T-helper 1 cell treated with Interleukin-12 subunit alpha and Interleukin-12 subunit beta and Interleukin-4 antibody, amounts not matched to agents 30 μg/mL and 1 μg/mL, for 36 hours (primary cell): ENCODE measurements at regions not wholly inside any gene's neighbourhood (a gene's known extent, or its start where the extent isn't known, plus 50 kb on each side); places are given as distances from the start of the nearest gene placed in this dataset.

Source experiments
- H3K27ac Mint-ChIP-seq: one replicate; pipeline ENCODE4 v1.8.0; 2021; ENCODE audit warnings: mild to moderate bottlenecking, mixed read lengths
- H3K27me3 Mint-ChIP-seq: one replicate; pipeline ENCODE4 v1.8.0; 2021; ENCODE audit warnings: low read depth, mixed read lengths
- H3K36me3 Mint-ChIP-seq: one replicate; pipeline ENCODE4 v1.8.0; 2021; ENCODE audit warnings: low read depth, mixed read lengths
- H3K4me1 Mint-ChIP-seq: one replicate; pipeline ENCODE4 v1.8.0; 2021; ENCODE audit warnings: low read depth, mixed read lengths
- H3K4me3 Mint-ChIP-seq: one replicate; pipeline ENCODE4 v1.8.0; 2021; ENCODE audit warnings: mild to moderate bottlenecking, moderate library complexity, mixed read lengths
- H3K9me3 Mint-ChIP-seq: one replicate; pipeline ENCODE4 v1.8.0; 2021; ENCODE audit warnings: mixed read lengths

DNA sequence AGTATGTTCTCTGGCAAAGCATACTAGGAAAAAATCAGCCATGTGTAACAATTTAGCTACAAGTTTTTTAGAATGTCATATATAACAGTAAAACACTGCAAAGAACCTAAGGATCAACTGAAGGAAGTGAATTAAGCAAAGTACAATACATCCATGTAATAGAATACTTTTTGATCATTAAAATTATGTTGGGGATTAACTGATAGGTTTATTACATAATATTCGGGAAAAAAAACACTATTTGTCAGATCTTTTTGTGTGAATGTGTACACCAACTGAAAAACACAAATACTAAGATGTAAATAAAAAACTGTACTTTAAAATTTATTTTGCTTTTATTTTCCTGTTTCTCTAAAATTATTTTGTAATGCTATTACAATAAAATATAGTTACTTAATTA lies 185.5 kb upstream of the DYNLRB2 start:
- no peaks in the 10 kb centered on the region for H3K9me3 Mint-ChIP-seq
- H3K4me3 Mint-ChIP-seq = no peak overlapping the region
- H3K36me3 Mint-ChIP-seq = no peaks in the 10 kb centered on the region
- no peak overlapping the region for H3K27ac Mint-ChIP-seq
- no peaks in the 10 kb centered on the region for H3K4me1 Mint-ChIP-seq
- no peaks in the 10 kb centered on the region for H3K27me3 Mint-ChIP-seq

DNA sequence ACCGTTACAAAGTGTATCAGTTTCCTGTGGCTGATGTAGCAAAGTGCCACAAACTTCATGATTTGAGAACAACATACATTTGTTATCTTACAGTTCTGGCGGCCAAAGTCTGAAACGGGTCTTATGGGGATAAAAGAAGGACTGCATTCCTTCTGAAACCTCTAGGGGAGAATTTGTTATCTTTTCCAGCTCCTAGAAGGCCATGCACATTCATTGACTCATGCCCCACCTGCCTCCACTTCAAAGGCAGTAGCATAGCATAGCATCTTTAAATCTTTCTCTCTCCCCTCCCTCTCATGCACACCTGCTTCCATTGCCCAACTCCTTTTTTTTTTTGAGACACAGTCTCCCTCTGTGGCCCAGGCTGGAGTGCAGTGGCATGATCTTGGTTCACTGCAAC lies 190.7 kb upstream of the DYNLRB2 start:
- H3K27ac Mint-ChIP-seq = no peak overlapping the region
- no peaks in the 10 kb centered on the region for H3K27me3 Mint-ChIP-seq
- H3K4me1 Mint-ChIP-seq = no peaks in the 10 kb centered on the region
- no peaks in the 10 kb centered on the region for H3K9me3 Mint-ChIP-seq
- no peaks in the 10 kb centered on the region for H3K36me3 Mint-ChIP-seq
- H3K4me3 Mint-ChIP-seq = no peak overlapping the region

DNA sequence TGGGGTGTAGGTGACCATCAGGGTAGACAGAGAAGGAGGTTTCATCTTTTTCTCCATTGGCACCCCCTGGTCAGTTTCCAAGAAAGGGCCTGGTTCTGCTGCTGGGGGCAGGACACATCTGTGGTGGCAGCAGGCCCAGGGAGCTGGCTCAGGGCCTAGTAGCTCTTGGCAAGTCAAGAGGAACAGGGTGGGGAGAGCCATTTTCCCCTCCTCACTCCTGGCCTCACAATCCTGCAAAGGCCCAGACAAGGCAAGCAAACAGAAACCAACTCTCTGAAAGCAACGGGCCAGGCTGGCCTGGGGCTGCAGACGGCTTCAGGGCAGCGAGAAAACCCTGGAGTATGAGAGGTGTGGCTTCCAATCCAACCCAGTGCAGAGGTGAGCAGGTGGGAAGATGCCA lies 192.9 kb upstream of the DYNLRB2 start:
- Mint-ChIP-seq H3K27me3 (no peaks in the 10 kb centered on the region), H3K9me3 (no peaks in the 10 kb centered on the region), H3K27ac (no peak overlapping the region), H3K36me3 (no peaks in the 10 kb centered on the region), H3K4me3 (no peak overlapping the region), H3K4me1 (no peaks in the 10 kb centered on the region)

DNA sequence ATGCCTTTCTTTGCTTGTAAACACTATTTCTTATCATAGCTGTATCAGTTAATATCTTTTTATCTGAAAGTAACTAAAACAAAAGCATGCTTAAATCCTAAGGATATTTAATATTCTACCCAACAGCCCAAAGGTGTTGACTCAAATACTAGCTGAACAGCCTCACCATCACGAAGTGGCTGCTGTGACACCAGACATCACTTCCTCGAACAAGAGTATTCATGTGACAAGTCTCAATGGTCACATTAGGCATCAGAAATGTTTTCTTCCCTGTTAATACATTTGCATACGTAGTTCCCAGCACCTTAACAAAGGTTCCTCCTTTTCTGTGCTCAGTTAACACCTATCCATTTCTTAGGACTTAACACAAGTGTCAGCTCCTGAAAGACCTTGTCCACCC lies 193.8 kb upstream of the DYNLRB2 start:
- no peaks in the 10 kb centered on the region for H3K27me3 Mint-ChIP-seq
- no peak overlapping the region for H3K4me3 Mint-ChIP-seq
- no peaks in the 10 kb centered on the region for H3K9me3 Mint-ChIP-seq
- H3K4me1 Mint-ChIP-seq = no peaks in the 10 kb centered on the region
- no peak overlapping the region for H3K27ac Mint-ChIP-seq
- H3K36me3 Mint-ChIP-seq = no peaks in the 10 kb centered on the region

DNA sequence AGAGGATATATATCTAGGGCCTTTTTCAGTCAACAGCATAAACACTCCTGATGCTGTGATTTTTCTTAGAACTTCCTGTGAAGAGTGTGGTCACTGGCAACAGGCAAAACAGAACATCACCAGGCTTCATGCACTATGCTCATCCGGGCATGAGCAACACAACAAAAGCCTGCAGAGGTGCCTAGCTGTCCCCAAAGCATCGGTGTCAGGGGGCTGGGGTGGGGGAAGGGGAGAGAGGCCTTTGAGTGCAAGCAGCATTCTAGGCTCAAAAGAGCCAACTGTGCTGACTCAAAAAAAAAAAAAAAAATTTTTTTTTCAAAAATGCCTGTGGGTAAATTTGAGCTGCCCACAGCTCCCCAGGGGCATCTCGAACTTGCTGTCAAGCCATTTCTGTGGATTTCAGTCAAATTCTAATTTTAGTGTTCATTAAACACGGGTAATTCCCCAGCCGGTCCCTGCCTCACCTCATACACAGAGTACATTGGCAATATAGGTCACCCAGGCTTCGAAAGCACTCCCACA lies 194.6 kb upstream of the DYNLRB2 start:
- H3K4me3 Mint-ChIP-seq = no peak overlapping the region
- H3K27ac Mint-ChIP-seq = no peak overlapping the region
- H3K9me3 Mint-ChIP-seq = no peaks in the 10 kb centered on the region
- no peaks in the 10 kb centered on the region for H3K4me1 Mint-ChIP-seq
- H3K27me3 Mint-ChIP-seq = no peaks in the 10 kb centered on the region
- H3K36me3 Mint-ChIP-seq = no peaks in the 10 kb centered on the region

DNA sequence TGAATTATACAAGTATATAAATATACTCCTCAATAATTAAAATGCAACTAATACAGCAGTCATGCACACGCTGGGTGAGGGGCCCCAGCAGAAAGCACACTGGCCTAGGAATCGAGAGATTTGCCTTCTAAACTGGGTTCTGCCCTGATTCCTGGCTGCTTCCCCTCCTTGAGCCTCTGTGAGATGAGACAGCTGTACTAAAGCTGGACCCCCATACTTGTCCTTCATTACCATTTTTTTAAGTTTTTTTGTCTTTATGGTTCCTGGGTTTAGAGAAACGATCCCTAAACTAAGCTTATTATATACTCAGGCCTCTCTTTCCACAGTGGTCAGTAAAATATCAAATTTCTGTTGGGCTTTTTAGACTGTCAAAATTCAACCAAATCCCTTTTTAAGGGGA lies 195.1 kb upstream of the DYNLRB2 start:
- H3K27ac Mint-ChIP-seq = no peak overlapping the region
- no peaks in the 10 kb centered on the region for H3K9me3 Mint-ChIP-seq
- H3K4me3 Mint-ChIP-seq = no peak overlapping the region
- no peaks in the 10 kb centered on the region for H3K27me3 Mint-ChIP-seq
- H3K36me3 Mint-ChIP-seq = no peaks in the 10 kb centered on the region
- no peaks in the 10 kb centered on the region for H3K4me1 Mint-ChIP-seq

DNA sequence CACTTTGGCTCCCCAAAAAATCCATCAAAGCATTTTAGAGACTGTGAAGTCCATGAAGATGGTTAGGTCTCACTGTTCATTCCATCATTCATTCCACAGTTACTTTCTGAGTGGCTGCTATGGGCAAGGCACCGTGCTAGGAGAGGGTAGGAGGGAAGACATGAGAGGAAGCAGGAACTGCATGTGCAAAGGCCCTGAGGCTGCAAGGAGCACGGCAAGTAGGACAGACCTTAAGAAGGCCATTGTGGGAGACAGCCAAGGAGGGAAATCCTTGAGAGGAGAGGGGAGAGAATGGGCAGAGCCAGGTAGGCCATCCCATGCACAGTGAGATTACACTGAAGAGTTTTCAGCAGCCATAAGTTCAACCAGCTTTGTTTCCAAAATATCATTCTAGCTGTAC lies 196.2 kb upstream of the DYNLRB2 start:
- Mint-ChIP-seq H3K4me3 (no peak overlapping the region), H3K27me3 (no peaks in the 10 kb centered on the region), H3K36me3 (no peaks in the 10 kb centered on the region), H3K9me3 (no peaks in the 10 kb centered on the region), H3K27ac (no peak overlapping the region), H3K4me1 (no peaks in the 10 kb centered on the region)

DNA sequence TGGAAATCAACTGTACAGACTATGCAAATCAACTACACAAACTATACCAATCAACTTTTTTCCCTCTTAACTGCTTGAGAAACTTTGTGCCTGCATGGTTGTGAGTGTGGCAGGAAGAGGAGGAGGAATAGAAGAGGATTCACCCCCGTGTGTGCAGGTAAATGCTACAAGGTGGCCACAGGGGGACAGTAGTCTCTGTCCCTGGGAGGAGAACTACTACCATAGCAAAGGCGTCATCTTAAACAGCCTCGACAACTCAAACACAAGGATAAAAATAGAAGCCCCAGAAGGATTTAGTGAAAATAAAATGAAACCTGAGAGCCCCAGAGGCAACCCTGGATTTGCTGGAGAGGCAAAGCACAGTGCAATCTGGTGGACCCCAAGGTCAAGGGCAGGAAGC lies 199.5 kb upstream of the DYNLRB2 start:
- Mint-ChIP-seq H3K27ac (no peak overlapping the region), H3K9me3 (no peaks in the 10 kb centered on the region), H3K27me3 (no peaks in the 10 kb centered on the region), H3K4me1 (no peaks in the 10 kb centered on the region), H3K36me3 (no peaks in the 10 kb centered on the region), H3K4me3 (no peak overlapping the region)

DNA sequence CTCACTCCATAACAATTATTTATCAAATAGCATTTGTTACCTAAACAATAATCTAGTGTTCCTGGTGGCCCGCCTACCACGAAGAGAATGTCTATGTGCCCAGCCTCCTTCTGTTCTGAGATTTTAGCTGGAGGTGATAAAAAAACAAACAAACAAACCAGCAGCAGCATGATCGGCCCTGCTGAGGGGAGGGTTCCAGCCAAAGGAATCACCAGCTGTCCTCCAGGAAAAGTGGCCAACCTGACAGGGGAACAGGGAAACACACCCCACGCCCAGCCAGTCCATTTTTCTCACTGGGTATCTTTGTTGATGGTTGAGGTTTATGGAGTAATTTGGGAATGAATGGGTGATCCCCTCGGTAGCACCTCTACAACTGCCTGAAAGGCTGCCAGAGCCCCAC lies 203.0 kb upstream of the DYNLRB2 start:
- Mint-ChIP-seq H3K27ac (no peak overlapping the region), H3K27me3 (no peaks in the 10 kb centered on the region), H3K4me1 (no peaks in the 10 kb centered on the region), H3K4me3 (no peak overlapping the region), H3K9me3 (no peaks in the 10 kb centered on the region), H3K36me3 (no peaks in the 10 kb centered on the region)

DNA sequence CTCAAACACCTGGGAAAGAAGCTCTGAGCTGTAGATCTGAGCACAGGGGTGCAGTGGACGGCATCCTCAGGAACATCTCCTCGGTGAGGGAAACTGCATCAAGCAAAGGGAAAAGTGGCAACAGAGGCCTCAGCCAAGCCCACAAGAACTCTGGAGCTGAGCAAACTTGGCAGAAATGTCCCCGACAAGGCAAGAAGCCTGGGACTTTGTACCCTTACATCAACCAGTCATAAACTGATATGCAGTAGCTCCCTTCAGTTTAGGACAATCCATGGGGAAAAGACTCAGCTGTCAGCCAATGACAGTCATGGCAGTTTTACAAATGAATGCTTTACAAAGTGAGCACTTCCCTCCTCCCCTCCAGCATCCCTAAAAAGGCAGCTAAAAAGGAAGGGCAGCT lies 210.0 kb upstream of the DYNLRB2 start:
- H3K27me3 Mint-ChIP-seq = peaks cover 5% of the 10 kb centered on the region
- H3K9me3 Mint-ChIP-seq = no peaks in the 10 kb centered on the region
- no peaks in the 10 kb centered on the region for H3K4me1 Mint-ChIP-seq
- H3K27ac Mint-ChIP-seq = no peak overlapping the region
- H3K36me3 Mint-ChIP-seq = no peaks in the 10 kb centered on the region
- no peak overlapping the region for H3K4me3 Mint-ChIP-seq

DNA sequence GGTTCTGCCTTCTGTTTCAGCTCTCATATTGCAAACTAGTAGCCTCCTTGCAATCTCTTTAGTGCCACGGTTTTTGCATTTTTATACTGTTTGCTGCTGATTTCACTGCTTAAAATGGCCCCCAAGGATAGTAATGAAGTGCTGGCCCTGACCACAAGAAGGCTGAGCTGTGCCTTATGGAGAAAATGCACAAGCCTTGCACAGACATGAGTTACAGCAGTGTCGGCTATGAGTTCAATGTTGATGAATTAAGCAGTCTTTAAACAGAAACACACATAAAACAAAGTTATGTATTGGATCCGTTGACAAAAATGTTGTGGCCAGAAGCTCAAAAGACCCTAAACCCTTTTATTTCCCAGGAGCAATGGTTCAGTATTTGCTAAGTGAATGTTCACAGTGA lies 210.6 kb upstream of the DYNLRB2 start:
- no peak overlapping the region for H3K27ac Mint-ChIP-seq
- peaks cover 5% of the 10 kb centered on the region for H3K27me3 Mint-ChIP-seq
- no peaks in the 10 kb centered on the region for H3K9me3 Mint-ChIP-seq
- H3K4me3 Mint-ChIP-seq = no peak overlapping the region
- H3K36me3 Mint-ChIP-seq = no peaks in the 10 kb centered on the region
- H3K4me1 Mint-ChIP-seq = no peaks in the 10 kb centered on the region

DNA sequence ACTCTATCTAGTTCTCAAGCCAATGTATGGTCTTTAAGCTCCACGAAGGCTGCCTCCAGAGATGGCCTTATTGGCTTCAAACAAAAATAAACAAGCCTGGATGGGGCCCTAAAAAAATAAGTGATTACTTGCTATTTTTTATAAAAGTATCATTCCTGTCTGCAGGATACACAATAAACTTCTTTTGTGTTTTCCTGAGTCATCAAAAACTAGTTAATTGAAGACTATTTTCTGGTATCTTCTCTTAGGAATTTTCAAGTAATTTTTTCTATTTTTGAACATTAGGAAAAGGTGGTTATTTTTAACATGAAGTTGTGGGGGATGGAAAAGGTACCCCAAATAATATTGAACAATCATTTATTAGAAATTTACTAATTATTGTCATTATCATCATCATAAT lies 213.1 kb upstream of the DYNLRB2 start:
- Mint-ChIP-seq H3K27ac (no peak overlapping the region), H3K4me1 (no peaks in the 10 kb centered on the region), H3K36me3 (no peaks in the 10 kb centered on the region), H3K4me3 (no peak overlapping the region), H3K27me3 (peaks cover 12% of the 10 kb centered on the region), H3K9me3 (no peaks in the 10 kb centered on the region)

DNA sequence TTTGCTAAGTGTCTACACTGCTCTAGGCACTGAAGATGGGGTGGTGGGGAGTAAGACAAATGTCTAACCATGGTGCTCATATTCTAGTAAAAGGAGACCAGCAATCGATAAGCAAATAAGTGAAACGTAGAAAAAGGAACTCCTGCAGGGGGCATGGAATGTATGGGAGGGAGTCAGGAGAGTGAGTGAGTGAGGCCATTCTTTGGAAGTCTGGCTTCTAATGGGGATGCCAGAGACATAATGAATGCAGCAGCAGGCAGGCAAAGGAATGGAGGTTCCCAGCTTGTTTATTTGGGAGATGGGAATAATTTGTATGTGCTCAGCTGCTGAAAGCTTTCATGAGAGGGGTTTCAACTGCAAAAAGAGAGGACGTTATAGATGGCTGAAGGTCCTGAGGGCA lies 216.4 kb upstream of the DYNLRB2 start:
- H3K27me3 Mint-ChIP-seq = peaks cover 6% of the 10 kb centered on the region
- H3K4me3 Mint-ChIP-seq = no peak overlapping the region
- H3K27ac Mint-ChIP-seq = no peak overlapping the region
- no peaks in the 10 kb centered on the region for H3K9me3 Mint-ChIP-seq
- no peaks in the 10 kb centered on the region for H3K36me3 Mint-ChIP-seq
- no peaks in the 10 kb centered on the region for H3K4me1 Mint-ChIP-seq

DNA sequence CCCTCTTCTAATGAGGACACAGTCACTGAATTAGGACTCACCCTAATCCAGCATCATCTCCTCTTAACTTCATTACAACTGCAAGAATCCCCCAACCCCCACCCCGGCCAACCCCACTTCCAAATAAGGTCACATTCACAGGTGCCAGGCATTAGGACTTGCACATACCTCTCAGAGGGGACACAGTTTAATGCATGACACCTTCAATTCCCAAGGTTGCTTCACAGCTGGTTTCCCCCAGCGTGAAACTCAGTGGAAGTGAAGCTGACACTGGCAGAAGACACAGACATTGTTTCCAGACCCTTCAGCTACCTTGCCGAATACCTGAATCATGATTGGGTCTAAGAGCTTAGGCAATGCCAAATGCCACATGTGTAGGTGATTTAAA lies 217.0 kb upstream of the DYNLRB2 start:
- no peaks in the 10 kb centered on the region for H3K9me3 Mint-ChIP-seq
- no peaks in the 10 kb centered on the region for H3K4me1 Mint-ChIP-seq
- H3K27ac Mint-ChIP-seq = no peak overlapping the region
- H3K36me3 Mint-ChIP-seq = no peaks in the 10 kb centered on the region
- H3K4me3 Mint-ChIP-seq = no peak overlapping the region
- H3K27me3 Mint-ChIP-seq = peaks cover 6% of the 10 kb centered on the region

DNA sequence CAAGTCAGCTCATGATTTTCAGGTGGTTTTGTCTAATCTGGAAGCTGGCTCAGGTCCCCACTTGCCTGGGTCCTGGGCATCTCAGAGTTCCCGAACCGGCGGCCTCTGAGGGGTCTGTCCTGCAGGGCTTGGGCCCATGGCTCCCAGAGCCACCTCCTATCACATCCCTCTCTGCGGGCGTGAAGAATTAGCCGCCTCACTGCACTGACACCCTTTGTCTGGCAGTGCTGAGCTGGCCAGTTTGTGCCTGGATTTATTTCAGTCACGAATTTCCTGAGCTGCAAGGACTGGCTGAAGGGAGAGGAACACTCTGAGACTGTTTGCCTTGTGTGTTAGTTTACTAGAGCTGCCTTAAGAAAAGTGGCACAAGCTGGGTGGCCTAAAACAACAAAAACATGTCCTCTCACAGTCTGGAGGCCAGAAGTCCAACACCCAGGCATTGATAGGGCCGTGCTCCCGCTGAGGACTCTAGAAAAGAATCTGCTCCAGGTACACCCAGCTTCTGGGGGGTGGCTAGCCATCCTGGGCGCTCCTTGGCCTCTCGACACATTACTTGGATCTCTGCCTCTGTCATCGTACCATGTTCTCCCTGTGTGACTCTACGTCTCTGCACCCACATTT lies 217.5 kb upstream of the DYNLRB2 start:
- H3K4me1 Mint-ChIP-seq = no peaks in the 10 kb centered on the region
- H3K27ac Mint-ChIP-seq = no peak overlapping the region
- no peak overlapping the region for H3K4me3 Mint-ChIP-seq
- H3K9me3 Mint-ChIP-seq = no peaks in the 10 kb centered on the region
- peaks cover 6% of the 10 kb centered on the region for H3K27me3 Mint-ChIP-seq
- H3K36me3 Mint-ChIP-seq = no peaks in the 10 kb centered on the region

DNA sequence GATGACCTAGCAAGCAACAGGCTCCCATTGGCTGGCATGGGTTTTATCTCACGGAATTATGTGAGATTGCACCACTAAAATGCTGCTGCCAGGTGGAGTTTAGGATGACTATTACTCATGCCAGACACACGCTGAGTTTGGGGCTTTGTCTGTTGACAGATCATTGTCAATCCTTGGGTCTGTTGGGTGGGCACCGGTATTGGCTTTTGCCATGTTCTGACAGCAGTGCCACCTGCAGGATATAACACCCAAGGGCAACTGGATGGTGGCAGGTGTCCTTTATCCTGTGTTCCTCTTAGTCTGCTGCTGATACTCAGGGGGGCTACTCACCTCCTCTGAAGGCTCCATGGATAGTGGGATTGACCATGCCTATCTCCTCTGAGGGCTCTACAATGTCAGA lies 221.6 kb upstream of the DYNLRB2 start:
- Mint-ChIP-seq H3K4me3 (no peak overlapping the region), H3K9me3 (no peaks in the 10 kb centered on the region), H3K36me3 (no peaks in the 10 kb centered on the region), H3K27ac (no peak overlapping the region), H3K4me1 (no peaks in the 10 kb centered on the region), H3K27me3 (peaks cover under 1% of the 10 kb centered on the region)
